ENCODE measurements at regions not wholly inside any gene's neighbourhood (a gene's known extent, or its start where the extent isn't known, plus 50 kb on each side); places are given as distances from the start of the nearest gene placed in this dataset.

- no TSS peak for BruUV-seq (replicated peaks)
- Histone ChIP-seq H2AFZ (ENCODE audit: low read length) (no peak overlapping the region), H3F3A (ENCODE audit: low read length, unreplicated experiment) (no peaks in the 10 kb centered on the region), H3K27ac (ENCODE audit: low read length) (no peak overlapping the region), H3K4me2 (ENCODE audit: low read length) (no peak overlapping the region), H3K4me1 (ENCODE audit: insufficient read depth, low read length) (peaks cover 10% of the 10 kb centered on the region), H3K27me3 (ENCODE audit: low read length) (no peaks in the 10 kb centered on the region), H3K9ac (ENCODE audit: low read length) (no peak overlapping the region), H3K79me2 (ENCODE audit: low read length) (no peaks in the 10 kb centered on the region), H3K9me2 (replicated peaks; ENCODE audit: low read length) (no peaks in the 10 kb centered on the region), H4K20me1 (ENCODE audit: low read length) (no peaks in the 10 kb centered on the region), H3K4me3 (ENCODE audit: low read length) (no peak overlapping the region), H3K36me3 (ENCODE audit: low read depth, low read length) (no peaks in the 10 kb centered on the region; the same call in 1 of the 2 replicates), H3K9me3 (ENCODE audit: low read length) (peaks cover 28% of the 10 kb centered on the region; the same call in 1 of the 2 replicates)
- no peak for DNase-seq
- intact Hi-C loops (cut with micrococcal nuclease): no loop called here
- POLR2A ChIA-PET (ENCODE audit: unreplicated experiment): no interaction called here
- TF ChIP-seq EZH2 (IDR thresholded peaks at IDR 0.05; ENCODE audit: low read length, unreplicated experiment): no peak
- no peak for TF ChIP-seq EZH2phosphoT487 (IDR thresholded peaks at IDR 0.05; ENCODE audit: borderline replicate concordance, low read length)
- no peak for TF ChIP-seq CTCF (conservative IDR thresholded peaks at IDR 0.05; ENCODE audit: low read depth, low read length)
- ATAC-seq: no peak
- CTCF ChIA-PET: no interaction called here
These were observed 133.6 kb upstream of the SLC38A2 start for GRCh38 chr12:46506198-46506597.

DNA sequence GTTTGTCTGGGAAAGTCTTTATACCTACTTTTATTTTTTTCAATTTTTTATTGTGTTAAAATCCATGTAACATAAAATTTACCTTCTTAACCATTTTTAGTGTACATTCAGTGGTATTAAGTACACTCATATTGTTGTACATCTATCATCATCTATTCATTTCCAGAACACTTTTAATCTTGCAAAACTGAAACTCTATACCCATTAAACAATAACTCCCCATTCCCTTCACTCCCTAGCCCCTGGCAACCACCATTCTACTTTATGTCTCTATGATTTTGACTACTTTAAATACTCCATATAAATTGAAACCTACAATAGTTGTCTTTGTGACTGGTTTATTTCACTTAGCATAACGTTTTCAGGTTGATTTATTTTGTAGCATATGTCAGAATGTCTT, 131.9 kb upstream of the SLC38A2 start:
- Histone ChIP-seq H3K9me3 (ENCODE audit: low read length) (peaks cover 25% of the 10 kb centered on the region; the same call in 1 of the 2 replicates), H4K20me1 (ENCODE audit: low read length) (no peaks in the 10 kb centered on the region), H2AFZ (ENCODE audit: low read length) (no peak overlapping the region), H3K4me1 (ENCODE audit: insufficient read depth, low read length) (peaks cover 10% of the 10 kb centered on the region), H3K27me3 (ENCODE audit: low read length) (no peaks in the 10 kb centered on the region), H3K79me2 (ENCODE audit: low read length) (no peaks in the 10 kb centered on the region), H3K36me3 (ENCODE audit: low read depth, low read length) (peaks cover 5% of the 10 kb centered on the region; the same call in 1 of the 2 replicates), H3K27ac (ENCODE audit: low read length) (no peak overlapping the region), H3K9ac (ENCODE audit: low read length) (no peak overlapping the region), H3K9me2 (replicated peaks; ENCODE audit: low read length) (no peaks in the 10 kb centered on the region), H3K4me2 (ENCODE audit: low read length) (no peak overlapping the region), H3K4me3 (ENCODE audit: low read length) (no peak overlapping the region), H3F3A (ENCODE audit: low read length, unreplicated experiment) (no peaks in the 10 kb centered on the region)
- no peak for TF ChIP-seq EZH2 (IDR thresholded peaks at IDR 0.05; ENCODE audit: low read length, unreplicated experiment)
- TF ChIP-seq CTCF (conservative IDR thresholded peaks at IDR 0.05; ENCODE audit: low read depth, low read length): no peak
- no peak for TF ChIP-seq EZH2phosphoT487 (IDR thresholded peaks at IDR 0.05; ENCODE audit: borderline replicate concordance, low read length)
- intact Hi-C loops (cut with micrococcal nuclease): no loop called here
- DNase-seq: no peak
- no TSS peak for BruUV-seq (replicated peaks)
- ChIA-PET POLR2A (ENCODE audit: unreplicated experiment) (no interaction called here), CTCF (interaction anchor here (0.7 kb wide), 1 partner anchor 307 kb away, joined by 4 read pairs; no protein-coding TSS in a partner anchor)
- no peak for ATAC-seq

DNA sequence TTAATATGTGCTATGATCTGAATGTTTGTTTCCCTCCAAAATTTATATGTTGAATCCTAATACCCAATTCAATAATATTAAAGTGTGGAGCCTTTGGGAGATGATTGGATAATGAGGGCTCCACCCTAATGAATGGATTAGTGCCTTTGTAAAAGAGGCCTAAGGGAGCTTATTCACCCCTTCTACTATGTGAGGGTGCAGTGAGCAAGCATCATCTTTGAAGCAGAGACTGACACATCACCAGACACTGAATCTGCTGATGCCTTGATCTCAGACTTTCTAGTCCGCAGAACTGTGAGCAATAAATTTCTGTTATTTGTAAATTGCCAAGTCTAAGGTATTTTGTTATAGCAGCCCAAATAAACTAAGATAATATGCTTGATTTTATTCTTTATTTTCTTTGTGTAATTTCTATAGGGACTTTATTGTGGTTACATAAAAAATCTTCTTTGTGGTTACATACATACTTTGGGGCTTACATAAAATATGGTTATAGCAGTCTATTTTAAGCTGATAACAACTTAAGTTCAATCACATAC, 131.1 kb upstream of the SLC38A2 start:
- intact Hi-C loops (cut with micrococcal nuclease): no loop called here
- no TSS peak for BruUV-seq (replicated peaks)
- POLR2A ChIA-PET (ENCODE audit: unreplicated experiment): no interaction called here

More for the DNA sequence above, 131.1 kb upstream of the SLC38A2 start:
- ATAC-seq (no peak), DNase-seq (no peak)
- Histone ChIP-seq H3K9me2 (replicated peaks; ENCODE audit: low read length) (no peaks in the 10 kb centered on the region), H3K27me3 (ENCODE audit: low read length) (no peaks in the 10 kb centered on the region), H3K27ac (ENCODE audit: low read length) (no peak overlapping the region), H3K36me3 (ENCODE audit: low read depth, low read length) (peaks cover 5% of the 10 kb centered on the region; the same call in 1 of the 2 replicates), H4K20me1 (ENCODE audit: low read length) (no peaks in the 10 kb centered on the region), H3K4me1 (ENCODE audit: insufficient read depth, low read length) (peaks cover 10% of the 10 kb centered on the region), H3K9me3 (ENCODE audit: low read length) (peaks cover 25% of the 10 kb centered on the region; the same call in 1 of the 2 replicates), H2AFZ (ENCODE audit: low read length) (no peak overlapping the region), H3F3A (ENCODE audit: low read length, unreplicated experiment) (no peaks in the 10 kb centered on the region), H3K79me2 (ENCODE audit: low read length) (no peaks in the 10 kb centered on the region), H3K4me3 (ENCODE audit: low read length) (no peak overlapping the region), H3K4me2 (ENCODE audit: low read length) (no peak overlapping the region), H3K9ac (ENCODE audit: low read length) (no peak overlapping the region)
- CTCF ChIA-PET: no interaction called here
- TF ChIP-seq EZH2phosphoT487 (IDR thresholded peaks at IDR 0.05; ENCODE audit: borderline replicate concordance, low read length): no peak
- no peak for TF ChIP-seq CTCF (conservative IDR thresholded peaks at IDR 0.05; ENCODE audit: low read depth, low read length)
- TF ChIP-seq EZH2 (IDR thresholded peaks at IDR 0.05; ENCODE audit: low read length, unreplicated experiment): no peak

Data from PC-3 (cell line).